HG03432 (cell line): ENCODE measurements at regions not wholly inside any gene's neighbourhood (a gene's known extent, or its start where the extent isn't known, plus 50 kb on each side); places are given as distances from the start of the nearest gene placed in this dataset.
"Not testable (repeated sequence)": the region's sequence is repeated elsewhere in the genome, so short reads cannot be mapped to it uniquely, and the experiment has no call there.

ENCODE experiments used
- ATAC-seq: cut with Tn5 transposase; IDR thresholded peaks from one replicate; pipeline ENCODE4 v1.9.1; 2021; ENCODE audit warnings: mild to moderate bottlenecking, moderate library complexity; ENCODE audit not compliant: unreplicated experiment

- no peak for ATAC-seq
Measured at GRCh38 chr4:128649575-128650205, 159.8 kb upstream of the JADE1 start.

- no peak for ATAC-seq
Measured at GRCh38 chr4:128649161-128649560, 160.3 kb upstream of the JADE1 start.

- ATAC-seq, result no peak
Measured at GRCh38 chr4:128648021-128648420, 161.5 kb upstream of the JADE1 start.

GRCh38 chr4:128646893-128647292, 162.6 kb upstream of the JADE1 start:
- peak; percentile 82 for ATAC-seq

- not testable (repeated sequence) for ATAC-seq
Measured at GRCh38 chr4:128644693-128645654, 164.5 kb upstream of the JADE1 start.

- ATAC-seq, result not testable (repeated sequence)
Measured at GRCh38 chr4:128644107-128644506, 165.4 kb upstream of the JADE1 start.

GRCh38 chr4:128641566-128641965, 167.9 kb upstream of the JADE1 start:
- ATAC-seq, result not testable (repeated sequence)

- no peak for ATAC-seq
Measured at GRCh38 chr4:128639541-128640270, 169.8 kb upstream of the JADE1 start.

GRCh38 chr4:128636906-128637305, 172.6 kb upstream of the JADE1 start:
- ATAC-seq, result no peak

- ATAC-seq, result no peak
Measured at GRCh38 chr4:128635955-128636560, 173.4 kb upstream of the JADE1 start.

GRCh38 chr4:128635141-128635954, 174.2 kb upstream of the JADE1 start:
- ATAC-seq, result no peak

GRCh38 chr4:128633067-128633466, 176.4 kb upstream of the JADE1 start:
- ATAC-seq, result peak; percentile 58

GRCh38 chr4:128630871-128631270, 178.6 kb upstream of the JADE1 start:
- no peak for ATAC-seq

- ATAC-seq, result no peak
Measured at GRCh38 chr4:128623508-128624215, 185.8 kb upstream of the JADE1 start.

- not testable (repeated sequence) for ATAC-seq
Measured at GRCh38 chr4:128620279-128620965, 189.1 kb upstream of the JADE1 start.

GRCh38 chr4:128615197-128615596, 194.3 kb upstream of the JADE1 start:
- no peak for ATAC-seq

GRCh38 chr4:128608006-128608405, 201.5 kb upstream of the JADE1 start:
- ATAC-seq, result no peak

- no peak for ATAC-seq
Measured at GRCh38 chr4:128606173-128606572, 203.3 kb upstream of the JADE1 start.

GRCh38 chr4:128604840-128605239, 204.7 kb upstream of the JADE1 start:
- no peak for ATAC-seq
